ENCODE measurements at regions not wholly inside any gene's neighbourhood (a gene's known extent, or its start where the extent isn't known, plus 50 kb on each side); places are given as distances from the start of the nearest gene placed in this dataset.

DNA sequence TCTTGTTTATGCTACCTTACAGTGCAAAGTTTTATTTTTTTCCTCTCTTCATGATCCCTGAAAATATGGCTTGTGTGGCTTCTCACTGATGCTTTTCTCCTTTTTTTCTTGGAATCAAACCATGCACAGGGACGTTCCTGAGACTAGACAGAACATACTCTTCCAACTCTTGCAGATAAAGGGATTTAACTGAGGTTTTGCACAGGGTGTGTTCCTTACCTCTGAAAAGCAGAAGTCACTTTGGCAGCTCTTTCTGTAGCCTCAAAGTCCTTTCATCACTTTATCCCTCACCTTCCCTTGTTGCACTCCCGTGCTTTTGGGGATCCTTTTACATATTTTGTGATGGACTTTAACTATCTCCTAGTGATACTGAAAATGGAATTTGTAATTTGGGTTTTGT, 300.1 kb downstream of the SPRY1 start:
- TF ChIP-seq, protein P1, sequence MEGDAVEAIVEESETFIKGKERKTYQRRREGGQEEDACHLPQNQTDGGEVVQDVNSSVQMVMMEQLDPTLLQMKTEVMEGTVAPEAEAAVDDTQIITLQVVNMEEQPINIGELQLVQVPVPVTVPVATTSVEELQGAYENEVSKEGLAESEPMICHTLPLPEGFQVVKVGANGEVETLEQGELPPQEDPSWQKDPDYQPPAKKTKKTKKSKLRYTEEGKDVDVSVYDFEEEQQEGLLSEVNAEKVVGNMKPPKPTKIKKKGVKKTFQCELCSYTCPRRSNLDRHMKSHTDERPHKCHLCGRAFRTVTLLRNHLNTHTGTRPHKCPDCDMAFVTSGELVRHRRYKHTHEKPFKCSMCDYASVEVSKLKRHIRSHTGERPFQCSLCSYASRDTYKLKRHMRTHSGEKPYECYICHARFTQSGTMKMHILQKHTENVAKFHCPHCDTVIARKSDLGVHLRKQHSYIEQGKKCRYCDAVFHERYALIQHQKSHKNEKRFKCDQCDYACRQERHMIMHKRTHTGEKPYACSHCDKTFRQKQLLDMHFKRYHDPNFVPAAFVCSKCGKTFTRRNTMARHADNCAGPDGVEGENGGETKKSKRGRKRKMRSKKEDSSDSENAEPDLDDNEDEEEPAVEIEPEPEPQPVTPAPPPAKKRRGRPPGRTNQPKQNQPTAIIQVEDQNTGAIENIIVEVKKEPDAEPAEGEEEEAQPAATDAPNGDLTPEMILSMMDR (IDR thresholded peaks at IDR 0.05; ENCODE audit: unreplicated experiment in 3 of 3): no peak
- Mint-ChIP-seq H3K4me3 (no peak overlapping the region), H3K27ac (no peak overlapping the region), H3K27me3 (ENCODE audit: low read depth) (no peaks in the 10 kb centered on the region), H3K9me3 (peaks cover 3% of the 10 kb centered on the region), H3K4me1 (peaks cover 20% of the 10 kb centered on the region), H3K36me3 (ENCODE audit: low read depth) (no peaks in the 10 kb centered on the region)

DNA sequence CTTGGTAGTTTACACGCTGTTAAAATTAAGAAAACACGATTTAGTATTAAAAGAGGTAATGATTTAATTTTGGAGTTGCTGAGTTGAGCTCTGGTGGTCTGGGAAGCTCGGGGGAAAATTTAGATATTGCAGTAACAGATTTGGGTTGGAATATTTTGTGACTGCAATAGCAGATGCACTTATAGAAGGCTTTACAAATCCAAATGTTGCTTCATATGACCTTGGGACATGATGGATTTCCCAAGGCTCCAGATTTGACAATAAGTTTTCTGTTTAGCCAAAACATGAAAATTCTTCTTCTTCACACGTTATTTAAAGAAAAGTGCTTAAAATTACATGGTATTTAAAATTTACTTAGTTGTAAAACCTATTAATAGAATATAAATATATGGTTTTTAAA, 302.0 kb downstream of the SPRY1 start:
- Mint-ChIP-seq H3K9me3 (peaks cover 6% of the 10 kb centered on the region), H3K4me3 (no peak overlapping the region), H3K4me1 (peaks cover 20% of the 10 kb centered on the region), H3K27ac (no peak overlapping the region), H3K27me3 (ENCODE audit: low read depth) (no peaks in the 10 kb centered on the region), H3K36me3 (ENCODE audit: low read depth) (no peaks in the 10 kb centered on the region)
- TF ChIP-seq, protein P1 (IDR thresholded peaks at IDR 0.05; ENCODE audit: unreplicated experiment in 3 of 3): no peak

DNA sequence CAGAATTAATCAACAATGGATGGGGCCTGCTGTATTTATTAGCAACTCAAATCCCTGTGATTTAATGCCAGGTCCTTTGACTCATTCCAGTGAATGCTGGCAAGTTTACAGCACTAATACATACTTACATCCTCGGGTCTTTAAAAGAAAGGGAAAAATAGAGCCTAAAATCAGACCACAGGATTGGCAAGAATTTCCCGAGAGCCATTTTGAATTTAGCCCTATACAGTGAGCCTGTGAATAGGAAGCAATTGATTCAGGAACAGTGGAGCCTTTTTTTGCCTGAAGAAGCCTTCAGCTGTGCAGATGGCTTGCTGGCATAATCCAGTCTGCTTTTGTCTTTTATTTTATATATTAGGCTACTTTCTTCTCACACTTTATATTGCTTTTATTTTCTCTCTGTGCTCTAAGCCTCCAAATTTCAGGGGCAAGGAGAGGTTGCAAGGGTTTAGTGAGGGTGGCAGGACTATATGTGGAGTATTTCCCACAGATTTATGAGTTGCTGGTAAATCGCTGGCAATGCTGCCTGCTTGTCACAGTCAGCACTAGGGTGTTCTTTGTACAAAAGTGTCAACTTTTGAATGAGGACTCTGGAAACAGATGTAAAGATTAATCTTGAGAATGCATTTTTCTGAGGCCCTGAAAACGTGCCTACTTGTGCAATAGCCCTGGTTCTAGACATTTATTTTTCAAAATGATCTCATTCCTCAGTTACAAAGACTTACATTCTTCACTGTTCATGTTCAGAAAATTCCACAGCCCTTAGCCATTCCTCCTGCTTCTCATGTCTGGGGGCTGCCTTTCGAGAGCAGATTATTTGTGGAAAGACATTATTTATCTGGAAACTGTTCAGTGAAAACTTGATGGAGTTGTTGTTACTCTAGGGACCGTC, 303.5 kb downstream of the SPRY1 start:
- TF ChIP-seq, protein P1 (IDR thresholded peaks at IDR 0.05; ENCODE audit: unreplicated experiment in 3 of 3): no peak
- Mint-ChIP-seq H3K36me3 (ENCODE audit: low read depth) (no peaks in the 10 kb centered on the region), H3K9me3 (peaks cover 6% of the 10 kb centered on the region), H3K27me3 (ENCODE audit: low read depth) (no peaks in the 10 kb centered on the region), H3K4me1 (peaks cover 20% of the 10 kb centered on the region), H3K4me3 (peak overlapping the region in 1 of 3 experiments; percentile 25), H3K27ac (peak overlapping the region; percentile 81 to 92 (median 86))

DNA sequence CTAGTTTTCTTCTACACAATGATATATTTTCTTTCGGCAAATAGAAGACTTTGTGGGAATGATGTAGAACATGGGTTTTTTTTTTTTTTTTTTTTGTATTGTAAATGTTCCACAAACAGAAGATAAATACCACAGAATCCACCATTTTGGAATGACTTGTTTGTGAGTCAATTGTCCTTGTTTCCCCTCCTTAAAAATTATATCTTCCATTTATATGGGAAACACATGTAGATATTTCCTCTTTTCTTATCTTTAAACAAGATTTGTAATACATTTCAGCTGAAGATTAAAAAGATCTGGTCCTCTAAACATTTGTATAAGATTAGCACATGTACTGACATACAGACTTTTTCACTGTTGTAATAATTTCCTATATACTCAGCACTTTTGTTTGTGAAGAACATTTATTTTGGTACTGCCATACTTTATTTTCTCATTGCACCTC, 304.6 kb downstream of the SPRY1 start:
- no peaks in the 10 kb centered on the region for H3K27me3 Mint-ChIP-seq (ENCODE audit: low read depth)

DNA sequence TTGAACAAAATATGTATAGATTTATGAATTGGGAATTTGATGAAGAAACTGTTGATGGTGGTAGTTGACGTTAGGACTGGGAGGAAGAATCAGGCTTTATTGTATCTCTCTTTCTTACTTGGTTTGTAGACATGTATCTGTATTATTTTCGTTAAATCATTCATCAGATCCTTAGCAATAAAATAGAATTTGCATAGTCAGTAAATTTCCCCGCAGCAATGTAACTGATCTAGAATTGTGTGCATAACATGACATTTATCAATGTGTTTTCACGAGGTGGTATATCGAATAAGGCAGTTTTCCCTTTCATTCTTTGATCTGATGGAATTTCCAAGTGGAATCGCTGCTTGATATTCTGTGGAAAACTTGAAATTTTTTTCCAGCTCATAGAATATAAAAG, 308.8 kb downstream of the SPRY1 start:
- TF ChIP-seq, protein P1 (IDR thresholded peaks at IDR 0.05; ENCODE audit: unreplicated experiment in 3 of 3): no peak
- Mint-ChIP-seq H3K9me3 (peaks cover 36% of the 10 kb centered on the region), H3K4me1 (peaks cover 11% of the 10 kb centered on the region), H3K27me3 (ENCODE audit: low read depth) (no peaks in the 10 kb centered on the region), H3K4me3 (no peak overlapping the region), H3K27ac (no peak overlapping the region), H3K36me3 (ENCODE audit: low read depth) (peaks cover 19% of the 10 kb centered on the region)

More for the DNA sequence above, 304.6 kb downstream of the SPRY1 start:
- TF ChIP-seq, protein P1 (IDR thresholded peaks at IDR 0.05; ENCODE audit: unreplicated experiment in 3 of 3): no peak
- Mint-ChIP-seq H3K4me1 (peaks cover 20% of the 10 kb centered on the region), H3K27ac (peak overlapping the region; percentile 81 to 92 (median 86)), H3K36me3 (ENCODE audit: low read depth) (no peaks in the 10 kb centered on the region), H3K4me3 (no peak overlapping the region), H3K9me3 (peaks cover 7% of the 10 kb centered on the region)

DNA sequence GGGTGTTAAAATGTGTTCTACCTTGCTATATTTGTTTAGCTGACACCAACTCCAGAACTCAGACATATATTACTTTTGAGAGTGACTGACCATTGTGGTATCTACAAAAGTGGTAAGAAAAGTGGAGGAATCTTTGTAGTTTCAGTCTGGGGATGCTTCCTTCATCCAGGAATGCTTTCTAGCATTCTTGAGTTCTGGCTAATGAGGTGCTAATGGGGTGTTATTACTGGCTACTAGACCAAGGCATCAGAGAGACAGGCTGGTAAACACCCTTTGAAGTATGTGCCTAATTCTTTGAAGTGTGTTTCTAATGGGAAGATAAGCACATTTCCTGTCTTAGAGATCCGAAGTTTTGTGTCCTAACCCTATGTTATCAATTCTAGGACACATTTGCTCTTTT, 310.4 kb downstream of the SPRY1 start:
- no peaks in the 10 kb centered on the region for H3K27me3 Mint-ChIP-seq (ENCODE audit: low read depth)
- H3K9me3 Mint-ChIP-seq: peaks cover 44% of the 10 kb centered on the region
- no peak overlapping the region for H3K27ac Mint-ChIP-seq
- H3K4me1 Mint-ChIP-seq: no peaks in the 10 kb centered on the region
- H3K36me3 Mint-ChIP-seq (ENCODE audit: low read depth): peaks cover 21% of the 10 kb centered on the region
- H3K4me3 Mint-ChIP-seq: no peak overlapping the region
- TF ChIP-seq, protein P1 (IDR thresholded peaks at IDR 0.05; ENCODE audit: unreplicated experiment in 3 of 3): no peak
